ENCODE measurements at regions not wholly inside any gene's neighbourhood (a gene's known extent, or its start where the extent isn't known, plus 50 kb on each side); places are given as distances from the start of the nearest gene placed in this dataset.

- no peak for DNase-seq (ENCODE audit: low read depth)
These were observed 60.5 kb upstream of the UGT8 start for GRCh38 chr4:114538012-114538617.

- no peak for DNase-seq (ENCODE audit: low read depth)
These were observed 58.6 kb upstream of the UGT8 start for GRCh38 chr4:114539985-114540384.

- DNase-seq (ENCODE audit: low read depth), result no peak
These were observed 51.1 kb upstream of the UGT8 start for GRCh38 chr4:114547340-114548134.

Measured in HS-27A (cell line).